ENCODE measurements at regions not wholly inside any gene's neighbourhood (a gene's known extent, or its start where the extent isn't known, plus 50 kb on each side); places are given as distances from the start of the nearest gene placed in this dataset.
A peak's percentile ranks its signal among the peaks of the same experiment; 100 is the strongest.

- H3K4me3 ChIP-seq (ENCODE audit: low read depth, low read length), result no peak overlapping the region
- no TSS peak for BruUV-seq (replicated peaks)
- peak in 1 of 2 experiments; percentile 11 for DNase-seq
- peak; percentile 44 to 54 for TF ChIP-seq CTCF (IDR thresholded peaks at IDR 0.05; ENCODE audit: insufficient read depth in 1 of 2, low read depth in 1 of 2, low read length in 1 of 2, severe bottlenecking in 1 of 2, unreplicated experiment in 1 of 2)
- Mint-ChIP-seq H3K27ac (ENCODE audit: unreplicated experiment) (no peak overlapping the region), H3K4me3 (ENCODE audit: unreplicated experiment) (no peak overlapping the region), H3K9me3 (ENCODE audit: unreplicated experiment) (no peaks in the 10 kb centered on the region), H3K4me1 (ENCODE audit: low read depth, unreplicated experiment) (no peaks in the 10 kb centered on the region), H3K27me3 (ENCODE audit: insufficient read depth, unreplicated experiment) (peaks cover 1% of the 10 kb centered on the region), H3K36me3 (ENCODE audit: insufficient read depth, unreplicated experiment) (no peaks in the 10 kb centered on the region)
- intact Hi-C loops (cut with micrococcal nuclease; ENCODE audit: unreplicated experiment), result no loop called here
- POLR2A ChIA-PET, result no interaction called here
- no peaks in the 10 kb centered on the region for H3K9me3 ChIP-seq
- H3K36me3 ChIP-seq (ENCODE audit: control insufficient read depth, insufficient read depth, low read length), result no peaks in the 10 kb centered on the region
- no peaks in the 10 kb centered on the region for H3K27me3 ChIP-seq (replicated peaks; ENCODE audit: control insufficient read depth, insufficient read depth, low read length)
- CTCF ChIA-PET, result interaction anchor here (0.9 to 1.1 kb wide), 2 partner anchors 93 to 413 kb away, joined by 3 to 6 read pairs; no protein-coding TSS in a partner anchor
- H3K4me1 ChIP-seq, result no peaks in the 10 kb centered on the region
Observed at GRCh38 chr5:8340739-8341344, 471.9 kb downstream of the MTRR start.

GRCh38 chr5:8341406-8341805 is 472.5 kb downstream of the MTRR start:
- ChIA-PET CTCF (interaction anchor here (1.1 kb wide), 1 partner anchor 94 kb away, joined by 3 read pairs; no protein-coding TSS in a partner anchor), POLR2A (no interaction called here)
- intact Hi-C loops (cut with micrococcal nuclease; ENCODE audit: unreplicated experiment), result no loop called here
- Histone ChIP-seq H3K27me3 (replicated peaks; ENCODE audit: control insufficient read depth, insufficient read depth, low read length) (no peaks in the 10 kb centered on the region), H3K4me3 (ENCODE audit: low read depth, low read length) (no peak overlapping the region), H3K9me3 (no peaks in the 10 kb centered on the region), H3K4me1 (no peaks in the 10 kb centered on the region), H3K36me3 (ENCODE audit: control insufficient read depth, insufficient read depth, low read length) (no peaks in the 10 kb centered on the region)
- no peak for TF ChIP-seq CTCF (IDR thresholded peaks at IDR 0.05; ENCODE audit: insufficient read depth in 1 of 2, low read depth in 1 of 2, low read length in 1 of 2, severe bottlenecking in 1 of 2, unreplicated experiment in 1 of 2)
- Mint-ChIP-seq H3K4me3 (ENCODE audit: unreplicated experiment) (no peak overlapping the region), H3K9me3 (ENCODE audit: unreplicated experiment) (no peaks in the 10 kb centered on the region), H3K4me1 (ENCODE audit: low read depth, unreplicated experiment) (no peaks in the 10 kb centered on the region), H3K27ac (ENCODE audit: unreplicated experiment) (no peak overlapping the region), H3K36me3 (ENCODE audit: insufficient read depth, unreplicated experiment) (no peaks in the 10 kb centered on the region), H3K27me3 (ENCODE audit: insufficient read depth, unreplicated experiment) (no peaks in the 10 kb centered on the region)
- no TSS peak for BruUV-seq (replicated peaks)
- no peak for DNase-seq

- Mint-ChIP-seq H3K27me3 (ENCODE audit: insufficient read depth, unreplicated experiment) (no peaks in the 10 kb centered on the region), H3K27ac (ENCODE audit: unreplicated experiment) (no peak overlapping the region), H3K9me3 (ENCODE audit: unreplicated experiment) (no peaks in the 10 kb centered on the region), H3K36me3 (ENCODE audit: insufficient read depth, unreplicated experiment) (no peaks in the 10 kb centered on the region), H3K4me3 (ENCODE audit: unreplicated experiment) (no peak overlapping the region), H3K4me1 (ENCODE audit: low read depth, unreplicated experiment) (no peaks in the 10 kb centered on the region)
- no peaks in the 10 kb centered on the region for H3K36me3 ChIP-seq (ENCODE audit: control insufficient read depth, insufficient read depth, low read length)
- H3K4me3 ChIP-seq (ENCODE audit: low read depth, low read length), result no peak overlapping the region
- POLR2A ChIA-PET, result no interaction called here
- no peaks in the 10 kb centered on the region for H3K9me3 ChIP-seq
- no peak for DNase-seq
- H3K4me1 ChIP-seq, result no peaks in the 10 kb centered on the region
- CTCF ChIA-PET, result no interaction called here
- H3K27me3 ChIP-seq (replicated peaks; ENCODE audit: control insufficient read depth, insufficient read depth, low read length), result no peaks in the 10 kb centered on the region
- BruUV-seq (replicated peaks), result no TSS peak
- no peak for TF ChIP-seq CTCF (IDR thresholded peaks at IDR 0.05; ENCODE audit: insufficient read depth in 1 of 2, low read depth in 1 of 2, low read length in 1 of 2, severe bottlenecking in 1 of 2, unreplicated experiment in 1 of 2)
- intact Hi-C loops (cut with micrococcal nuclease; ENCODE audit: unreplicated experiment), result no loop called here
Observed at GRCh38 chr5:8347984-8348383, 479.0 kb downstream of the MTRR start.

Measured in Caco-2 (cell line).